ENCODE measurements at regions not wholly inside any gene's neighbourhood (a gene's known extent, or its start where the extent isn't known, plus 50 kb on each side); places are given as distances from the start of the nearest gene placed in this dataset.

DNA sequence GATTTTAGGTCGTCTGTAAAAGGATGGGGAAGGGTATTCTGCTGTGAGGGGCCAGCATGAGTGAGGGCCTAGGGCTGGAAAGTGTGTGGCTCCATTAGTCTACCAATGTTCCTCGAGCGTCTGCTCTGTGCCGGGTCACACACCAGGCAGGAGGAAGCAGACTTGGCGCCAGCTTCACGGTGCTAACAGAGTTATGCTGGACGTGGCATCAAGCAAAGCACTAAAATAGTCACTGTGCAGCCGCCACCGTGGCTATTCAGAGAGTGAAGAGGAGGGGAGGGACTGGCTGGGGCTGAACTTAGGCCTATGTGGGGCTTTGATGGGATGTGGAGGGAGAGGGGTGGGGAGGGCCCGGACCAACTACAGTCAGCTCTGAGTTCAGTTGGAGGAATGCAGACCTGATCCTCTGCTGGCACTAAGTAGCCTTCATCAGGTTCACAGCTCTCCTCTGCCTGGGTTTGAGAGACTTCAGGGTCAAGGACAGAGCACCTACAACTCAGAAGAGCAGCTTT is 83.9 kb upstream of the MSX1 start:
- DNase-seq (ENCODE audit: low read depth in 2 of 2): no peak

DNA sequence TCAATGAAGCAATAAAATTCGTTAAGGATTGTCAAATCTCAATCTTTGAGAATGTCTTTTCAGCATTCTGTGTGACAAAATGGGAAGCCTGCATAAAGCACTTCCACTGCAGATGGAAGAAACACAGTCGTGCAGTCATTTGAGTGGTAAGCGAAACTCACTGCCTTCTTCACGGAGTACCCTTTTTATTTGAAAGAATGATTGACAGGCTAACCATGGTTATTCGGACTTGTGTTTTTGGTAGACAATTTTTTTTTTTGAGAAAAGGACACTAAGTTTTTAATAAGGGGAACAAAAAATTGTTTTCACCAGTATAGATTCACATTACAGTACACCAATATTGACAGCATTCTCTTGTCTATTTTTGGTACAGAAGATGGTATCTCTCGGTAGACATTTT is 86.9 kb upstream of the MSX1 start:
- no peak for DNase-seq (ENCODE audit: low read depth in 2 of 2)

DNA sequence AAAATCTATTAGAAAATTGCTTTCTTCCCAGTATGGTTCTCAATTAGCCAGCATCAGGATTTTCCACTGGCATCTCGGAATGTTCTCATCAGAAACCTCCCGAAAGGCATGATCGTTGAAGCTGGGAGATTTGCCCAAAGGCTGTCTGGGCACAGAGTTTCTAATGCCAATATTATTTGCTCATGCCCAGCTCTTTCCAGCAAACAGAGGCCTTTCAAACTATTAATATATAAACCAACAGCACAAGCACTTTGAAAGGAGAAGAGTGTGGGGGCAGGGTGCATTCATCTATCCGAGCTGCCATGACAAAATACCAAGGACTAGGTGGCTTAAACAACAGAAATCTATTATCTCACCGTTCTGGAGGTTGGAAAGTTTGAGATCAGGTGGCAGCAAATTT is 88.3 kb upstream of the MSX1 start:
- no peak for DNase-seq (ENCODE audit: low read depth in 2 of 2)

DNA sequence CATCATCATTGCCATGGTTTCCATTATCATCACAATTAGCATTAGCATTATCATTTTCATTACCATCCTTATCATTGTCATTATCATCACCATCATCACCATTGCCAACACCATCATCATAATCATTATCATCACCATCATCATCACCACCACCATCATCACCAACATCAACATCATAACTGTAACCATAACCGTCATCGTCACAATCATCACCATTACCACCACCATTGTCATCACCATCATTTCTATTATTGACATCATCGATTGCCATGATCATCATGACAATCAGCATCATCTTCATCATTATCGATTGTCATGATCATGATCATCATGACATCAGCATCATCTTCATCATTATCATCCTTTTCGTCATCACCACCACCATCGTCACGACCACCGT is 88.9 kb upstream of the MSX1 start:
- DNase-seq (ENCODE audit: low read depth in 2 of 2): no peak

DNA sequence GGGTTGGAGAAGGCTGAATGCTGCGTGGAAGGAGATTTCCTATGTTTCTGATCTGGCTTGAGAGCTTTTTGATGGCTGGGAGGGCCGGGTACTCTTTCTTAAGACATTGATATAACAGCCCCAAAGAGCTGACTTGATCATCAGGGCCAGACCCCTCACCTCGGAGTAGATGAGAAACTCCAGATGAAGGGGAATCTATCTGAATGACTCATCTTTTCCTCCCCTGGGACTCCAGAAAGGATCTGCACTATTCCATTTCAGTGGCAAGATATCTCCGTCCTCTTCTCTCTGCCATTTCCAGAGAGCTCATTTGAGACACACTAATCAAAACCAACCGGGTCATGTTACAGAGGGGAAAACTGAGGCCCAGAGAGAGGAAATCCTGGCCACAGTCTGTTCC is 92.9 kb upstream of the MSX1 start:
- no peak for DNase-seq (ENCODE audit: low read depth in 2 of 2)

DNA sequence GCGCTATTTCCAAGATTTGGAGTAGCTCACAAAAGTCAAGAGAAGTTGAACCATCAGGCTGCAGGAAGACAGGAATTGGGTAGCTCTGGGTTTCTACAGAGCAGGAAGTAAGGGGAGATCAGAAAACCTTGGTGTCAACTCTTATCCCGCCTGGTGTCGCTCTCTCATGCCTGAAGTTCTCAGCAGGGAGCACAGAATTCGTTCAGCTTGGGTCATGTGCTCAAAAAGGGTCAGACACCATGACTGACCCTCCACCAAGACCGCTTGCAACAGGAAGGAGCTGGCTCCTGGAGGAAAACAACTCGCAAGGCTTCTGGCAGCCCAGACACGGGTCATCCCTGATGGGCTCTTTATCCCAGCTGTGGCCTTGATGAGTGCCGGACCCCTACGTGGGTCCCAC is 93.7 kb upstream of the MSX1 start:
- DNase-seq (ENCODE audit: low read depth in 2 of 2): no peak

DNA sequence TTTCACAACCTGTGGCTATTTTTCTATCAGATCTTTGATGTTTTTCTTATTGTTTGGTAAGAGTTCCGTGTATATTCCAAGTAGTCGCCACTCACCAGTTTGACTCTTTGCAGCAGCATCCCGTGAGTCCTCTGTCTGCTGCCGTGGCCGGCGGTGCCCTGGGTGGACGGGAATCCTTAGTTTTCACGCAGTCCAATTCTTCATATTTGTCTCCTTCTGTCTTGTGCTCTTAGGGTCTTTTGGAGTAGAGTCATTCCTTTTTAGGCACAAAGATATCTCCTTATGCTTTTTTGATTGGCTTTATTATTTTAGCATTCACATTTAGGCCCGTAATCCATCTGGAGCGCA is 94.9 kb upstream of the MSX1 start:
- DNase-seq (ENCODE audit: low read depth in 2 of 2): no peak

DNA sequence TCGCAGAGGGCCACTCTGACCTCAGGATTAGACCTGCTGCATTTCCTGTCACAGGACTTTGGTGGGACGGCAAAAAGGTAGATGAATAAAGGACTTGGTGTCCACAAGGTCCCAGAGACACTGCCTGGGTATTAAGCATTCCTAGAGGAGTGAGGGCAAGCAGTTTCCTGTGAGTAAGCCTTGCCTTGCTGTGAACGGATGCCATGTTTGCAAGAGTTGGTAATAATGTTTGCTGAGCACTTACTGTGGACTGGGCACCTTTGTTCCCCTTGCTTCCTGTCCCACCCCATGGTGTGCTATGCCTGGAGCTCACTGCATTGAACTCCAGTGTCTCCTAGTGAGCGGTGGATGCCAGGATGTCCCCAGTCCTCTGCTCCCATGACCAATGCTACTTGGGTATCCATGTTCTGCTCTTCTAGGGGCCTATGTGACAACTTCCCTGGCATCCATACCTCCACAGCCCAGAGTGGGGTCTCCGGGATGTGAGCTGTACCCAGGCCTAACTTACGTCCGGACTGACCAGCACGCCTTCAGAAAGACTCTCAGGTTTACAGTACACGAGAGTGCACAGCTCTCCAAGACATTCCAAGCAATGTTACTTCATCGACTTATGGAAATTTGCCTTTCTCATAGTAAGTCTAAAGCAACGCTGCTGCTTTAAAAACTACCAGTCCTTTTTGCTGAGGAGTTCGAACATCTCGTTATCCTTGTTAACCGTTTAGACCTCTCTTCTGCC is 95.5 kb upstream of the MSX1 start:
- DNase-seq (ENCODE audit: low read depth in 2 of 2): no peak

DNA sequence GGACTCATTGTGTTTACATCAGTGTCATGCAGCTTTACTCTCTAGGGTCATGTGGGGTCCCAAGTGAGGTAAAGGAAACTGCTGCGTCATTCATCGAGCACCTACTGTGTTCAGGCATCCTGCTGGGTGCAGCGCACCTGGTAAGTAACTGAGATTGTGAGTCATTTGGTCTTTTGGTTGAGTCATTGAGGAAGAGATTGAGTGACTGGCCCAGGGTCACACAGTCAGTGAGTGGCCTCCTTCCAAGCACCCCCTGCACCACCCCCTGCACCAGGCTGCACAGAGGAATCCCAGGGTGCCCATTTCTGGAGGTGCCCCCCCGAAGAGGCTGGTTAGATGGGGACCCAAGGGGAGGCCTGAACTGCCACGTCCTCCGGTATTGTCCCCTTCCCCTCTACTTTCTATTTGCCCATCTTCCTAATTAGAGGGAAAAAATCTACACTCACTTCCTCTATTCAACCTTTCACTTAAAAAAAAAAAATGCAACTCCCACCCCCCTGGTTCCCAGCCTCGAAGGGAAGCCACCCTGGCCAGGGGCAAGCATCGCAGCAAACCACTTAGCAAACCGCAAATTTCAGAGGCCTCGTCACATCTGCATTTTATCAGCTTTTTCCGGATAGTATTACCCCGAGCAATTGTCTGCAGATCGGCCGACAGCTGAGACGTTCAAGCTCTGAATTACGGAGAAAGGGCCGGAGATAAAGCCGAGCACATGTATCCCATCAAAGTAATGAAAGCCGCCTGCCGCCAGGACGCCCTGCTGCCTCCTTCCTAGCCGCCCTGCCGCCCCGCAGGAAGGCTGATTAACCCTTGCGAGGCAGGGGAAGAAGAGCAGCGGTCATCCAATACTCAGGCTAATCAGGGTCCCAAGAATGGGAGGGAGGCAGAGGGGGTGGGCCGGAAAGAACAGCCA is 96.3 kb upstream of the MSX1 start:
- peak; percentile 2 to 23 for DNase-seq (ENCODE audit: low read depth in 2 of 2)

DNA sequence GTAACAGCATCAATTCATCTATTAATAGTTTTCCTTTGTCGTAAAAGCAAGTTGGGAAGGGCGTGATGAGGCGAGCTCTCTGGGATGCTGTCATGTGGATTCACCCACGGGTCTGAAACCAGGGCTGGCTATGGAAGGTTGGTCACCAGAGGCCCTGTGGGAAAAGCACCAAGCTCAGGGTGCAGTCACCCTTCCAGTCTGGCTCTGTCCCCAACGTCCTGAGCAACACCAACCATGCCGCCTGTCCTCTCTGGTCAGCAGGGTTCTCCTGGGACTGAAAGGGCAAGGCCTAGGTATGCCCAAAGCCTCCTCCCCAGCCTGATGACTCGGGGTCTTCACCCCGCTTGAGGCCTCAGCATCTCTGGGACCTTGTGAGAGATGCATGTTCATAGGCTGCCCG is 97.2 kb upstream of the MSX1 start:
- DNase-seq (ENCODE audit: low read depth in 2 of 2): no peak

DNA sequence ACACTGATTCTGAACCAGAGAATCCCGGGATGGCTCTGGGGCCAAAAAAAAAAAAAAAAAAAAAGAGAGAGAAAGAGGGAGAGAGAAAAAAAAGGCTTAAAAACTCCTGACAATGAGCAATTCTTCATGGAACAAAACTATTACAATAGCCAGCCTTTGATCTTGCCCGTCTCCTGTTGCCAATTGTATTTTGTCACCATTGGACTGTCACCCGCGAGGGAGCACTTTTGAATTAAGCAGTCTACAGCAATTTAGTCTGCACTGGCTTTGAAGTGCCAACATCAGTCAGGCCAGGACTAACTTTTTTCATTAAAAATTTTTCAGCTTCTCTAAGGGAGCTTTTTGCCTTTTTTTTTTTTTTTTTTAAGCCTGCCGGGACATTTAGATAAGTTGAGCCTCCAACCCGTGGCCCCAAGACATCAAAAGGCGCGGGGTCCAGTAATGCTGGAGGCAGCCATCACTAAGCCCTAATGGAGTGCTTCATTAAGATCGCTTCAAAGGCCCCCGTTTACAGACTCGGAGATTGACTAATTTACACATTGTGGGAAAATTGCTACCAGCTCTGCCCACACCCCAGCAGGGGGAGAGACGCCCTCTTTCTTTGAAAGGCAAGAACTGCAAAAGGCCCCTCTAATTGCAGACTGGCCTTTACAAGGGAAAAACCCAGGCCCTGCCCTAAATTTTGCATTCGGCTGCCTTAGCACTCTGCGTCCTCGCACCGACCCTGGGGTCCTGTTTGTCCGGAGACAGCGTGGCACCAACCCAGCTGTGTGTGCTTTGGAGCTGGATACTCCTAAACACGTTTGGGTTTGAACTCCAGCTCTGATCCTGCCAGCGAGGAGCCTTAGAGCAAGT is 98.1 kb upstream of the MSX1 start:
- DNase-seq (ENCODE audit: low read depth in 2 of 2): no peak

DNA sequence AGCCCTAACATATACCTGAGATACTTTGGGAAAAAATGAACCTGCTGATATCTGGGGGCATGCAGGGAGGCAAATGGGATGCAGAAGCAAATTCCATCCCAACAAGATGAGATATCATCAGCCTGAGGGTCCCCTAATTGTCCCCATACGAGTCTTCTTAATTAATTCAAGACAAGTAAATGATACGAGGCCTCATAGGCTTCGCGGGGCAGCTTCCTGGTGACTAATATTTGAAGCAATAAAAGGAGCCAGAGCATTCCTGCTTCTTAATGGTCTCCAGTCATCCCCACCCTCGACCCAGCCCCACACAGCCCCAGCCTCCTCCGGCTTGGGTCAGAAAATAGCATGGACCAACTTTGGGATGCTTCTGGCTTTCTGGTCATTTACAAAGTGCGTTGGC is 99.6 kb upstream of the MSX1 start:
- DNase-seq (ENCODE audit: low read depth in 2 of 2): no peak

DNA sequence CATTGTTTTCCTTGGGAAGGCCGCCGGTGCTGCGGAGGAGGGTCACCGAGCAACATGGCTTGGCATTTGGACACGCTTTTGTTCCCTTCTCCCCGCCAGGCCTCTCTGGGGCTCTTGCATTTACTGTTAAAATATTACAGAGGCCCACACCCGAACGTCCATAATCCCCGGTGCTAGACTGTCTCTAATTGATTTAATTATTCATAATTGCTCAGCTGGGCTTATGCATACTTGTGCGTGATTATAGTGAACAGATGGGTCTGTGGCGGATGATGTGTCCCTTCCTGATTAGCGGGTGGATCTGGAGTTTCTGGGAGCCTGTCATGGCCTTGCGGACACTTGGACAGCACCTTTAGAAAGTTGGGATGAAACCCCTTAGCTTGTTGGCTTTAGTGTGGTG is 100.2 kb upstream of the MSX1 start:
- no peak for DNase-seq (ENCODE audit: low read depth in 2 of 2)

DNA sequence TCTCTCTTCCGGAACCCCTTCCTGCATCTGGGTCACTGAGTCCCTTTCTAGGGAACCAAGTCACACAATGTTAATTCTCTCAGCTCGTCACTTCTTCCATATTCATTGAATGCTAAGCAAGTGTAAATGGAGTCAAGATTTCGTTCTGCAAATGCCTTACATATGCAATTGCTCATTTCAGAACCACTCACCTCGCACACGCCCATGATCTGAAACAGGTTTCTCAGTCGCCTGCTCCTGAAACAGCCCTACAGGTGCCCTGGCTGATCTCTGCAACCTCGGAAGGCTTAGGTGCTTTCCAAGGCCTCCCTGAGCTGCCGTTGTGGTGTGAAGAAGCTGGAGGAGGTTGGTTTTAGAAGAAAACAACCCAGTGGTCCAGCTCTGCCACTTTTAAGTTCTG is 100.8 kb upstream of the MSX1 start:
- DNase-seq (ENCODE audit: low read depth in 2 of 2): no peak

DNA sequence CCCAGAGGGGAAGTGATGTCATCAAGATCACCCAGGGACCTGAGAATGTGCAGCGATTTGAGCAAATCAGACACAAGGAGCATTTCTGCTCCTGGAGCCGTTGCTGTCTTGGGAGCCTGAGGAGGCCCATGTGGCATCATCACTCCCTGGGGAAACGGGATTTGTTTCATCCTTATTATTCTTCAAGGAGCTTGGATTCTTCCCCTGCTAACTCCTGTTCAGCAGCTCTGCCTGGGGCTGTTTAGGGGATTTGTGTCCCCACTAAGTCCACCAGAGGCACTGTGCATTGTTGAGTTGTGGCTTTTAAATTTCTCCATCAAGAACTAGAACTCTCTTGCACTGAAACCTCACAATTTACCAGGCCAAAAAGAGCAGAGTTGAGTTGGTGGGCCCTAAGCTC is 104.2 kb upstream of the MSX1 start:
- no peak for DNase-seq (ENCODE audit: low read depth in 2 of 2)

DNA sequence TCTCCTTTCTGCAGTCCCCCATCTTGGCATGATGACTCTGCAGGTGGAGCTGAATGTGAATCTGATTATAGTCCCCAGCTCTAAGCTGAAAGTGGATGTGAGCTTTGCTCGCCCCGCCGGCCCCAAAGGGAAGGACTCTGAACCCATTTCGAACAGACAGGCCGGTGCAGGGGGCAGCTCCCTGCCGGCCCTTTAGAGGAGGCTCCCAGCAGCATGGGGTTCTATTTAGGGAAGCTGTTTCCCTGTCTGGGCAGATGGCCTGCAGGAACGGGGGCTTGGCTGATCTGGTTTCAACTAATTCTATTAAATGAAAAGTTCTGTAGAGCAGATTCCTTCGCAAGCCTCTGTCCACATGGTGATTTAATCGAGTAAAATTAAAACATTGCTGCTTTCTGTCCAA is 104.8 kb upstream of the MSX1 start:
- no peak for DNase-seq (ENCODE audit: low read depth in 2 of 2)

DNA sequence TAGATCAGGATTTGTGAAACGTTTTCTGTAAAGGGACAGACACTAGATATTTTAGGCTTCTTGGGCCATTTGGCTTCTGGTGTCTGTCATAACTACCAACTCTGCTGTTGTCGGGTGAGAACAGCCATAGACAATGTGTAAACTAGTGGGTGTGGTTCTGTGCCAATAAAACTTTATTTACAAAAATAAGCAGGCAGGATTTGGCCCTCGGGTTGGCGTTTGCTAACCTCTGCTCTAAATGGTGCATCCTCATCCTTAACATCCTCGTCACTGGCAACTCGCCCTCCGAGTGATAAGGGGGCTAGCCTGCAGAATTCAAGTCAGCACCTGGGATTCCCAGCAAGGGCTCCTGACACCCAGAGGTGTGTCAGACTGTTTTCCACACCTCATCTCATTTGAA is 105.8 kb upstream of the MSX1 start:
- no peak for DNase-seq (ENCODE audit: low read depth in 2 of 2)

DNA sequence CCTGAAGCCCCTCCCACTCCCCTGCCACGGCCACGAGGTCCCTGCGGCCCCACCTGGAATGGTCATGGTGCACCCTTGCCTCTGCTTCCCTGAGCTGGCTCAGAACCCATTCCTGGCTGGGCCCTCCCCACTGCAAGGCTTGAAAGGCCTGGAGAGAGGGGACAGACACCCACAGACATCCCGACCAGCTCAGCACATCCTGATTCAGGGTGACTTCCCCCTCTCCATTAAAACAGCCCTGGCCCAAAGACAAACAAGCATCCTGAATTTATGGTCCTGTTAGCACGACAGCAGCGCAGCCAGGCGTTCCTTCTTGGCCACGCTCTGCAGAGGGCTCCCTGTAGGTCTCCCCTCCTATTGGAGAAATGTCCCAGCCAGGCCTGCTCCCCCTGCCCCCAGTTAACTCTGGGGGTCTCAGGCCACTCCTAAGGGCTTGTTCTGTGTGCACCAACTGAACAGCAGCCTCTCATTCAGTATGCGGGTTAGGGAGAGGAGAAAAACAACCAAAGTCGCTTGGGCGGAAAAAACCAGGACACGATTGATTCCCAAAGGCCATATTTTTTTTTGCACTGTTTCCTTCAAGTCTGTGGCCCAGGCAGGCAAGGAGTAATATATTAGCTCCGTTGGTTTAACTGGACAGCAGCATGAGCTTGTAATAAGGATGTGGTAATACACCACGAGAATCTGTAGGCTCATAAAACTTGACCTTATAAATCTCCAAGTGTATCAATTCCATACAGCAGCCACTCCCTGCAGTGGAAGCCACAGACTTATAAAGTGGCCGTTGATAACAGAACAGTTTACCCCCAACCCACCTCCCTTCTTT is 106.7 kb upstream of the MSX1 start:
- no peak for DNase-seq (ENCODE audit: low read depth in 2 of 2)

DNA sequence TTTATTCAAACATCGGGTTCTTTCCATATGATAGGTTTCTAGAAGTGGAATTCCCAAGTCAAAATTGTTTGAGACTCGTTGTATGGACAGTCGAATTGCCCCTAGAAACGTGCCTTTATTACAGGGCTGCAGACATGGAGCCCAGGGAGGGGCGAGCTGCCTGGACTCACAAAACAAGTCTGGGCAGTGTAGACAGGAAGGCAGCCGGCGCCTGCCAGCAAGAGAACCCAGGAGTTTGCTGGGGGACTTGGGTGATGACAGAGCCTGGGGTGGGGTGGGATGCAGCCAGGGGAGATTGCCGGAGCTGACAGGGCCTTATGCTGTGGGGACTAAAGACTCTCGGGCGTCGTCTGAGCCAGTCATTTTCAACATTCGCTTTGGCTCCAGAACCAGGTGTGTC is 107.4 kb upstream of the MSX1 start:
- no peak for DNase-seq (ENCODE audit: low read depth in 2 of 2)

DNA sequence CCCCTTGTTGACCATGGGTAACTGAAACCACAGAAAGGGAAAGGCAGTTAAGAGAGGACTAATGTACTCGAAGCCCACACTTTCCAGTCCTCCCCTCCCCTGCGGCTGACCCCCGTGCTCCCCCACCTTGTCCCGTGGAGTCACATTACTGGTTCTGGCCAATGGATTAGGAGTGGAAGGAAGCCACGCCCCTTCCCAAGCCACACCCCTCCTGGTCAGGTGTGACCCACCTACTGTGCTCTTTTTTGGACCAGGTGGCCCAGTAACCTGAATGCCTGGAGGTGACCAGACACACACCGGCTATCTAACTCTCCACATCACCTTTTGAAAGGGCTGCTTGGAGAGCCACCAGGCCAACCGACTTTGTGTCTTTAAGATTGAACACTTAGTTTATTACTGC is 109.3 kb upstream of the MSX1 start:
- DNase-seq (ENCODE audit: low read depth in 2 of 2): no peak

DNA sequence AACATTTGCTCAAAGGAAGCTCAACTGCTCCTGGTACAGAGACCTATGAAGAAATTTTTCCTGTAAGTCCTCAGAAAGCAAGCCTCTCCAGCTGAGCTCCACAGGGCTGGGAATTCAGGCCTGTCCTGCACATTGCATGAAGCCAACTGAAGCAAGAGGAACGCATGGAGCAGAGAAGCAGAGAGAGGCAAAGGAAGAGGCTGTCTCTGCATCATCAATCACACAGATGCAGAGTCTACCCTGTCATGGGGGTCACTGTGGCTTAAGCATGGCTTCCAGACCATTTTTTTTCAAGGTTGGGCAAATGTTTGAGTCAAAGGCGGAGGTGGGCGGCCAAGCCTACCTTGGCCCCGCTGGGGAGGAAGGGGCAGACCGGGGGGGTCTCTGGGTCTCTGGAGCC is 110.3 kb upstream of the MSX1 start:
- no peak for DNase-seq (ENCODE audit: low read depth in 2 of 2)

Data from stimulated activated CD4-positive, alpha-beta T cell treated with anti-CD3 and anti-CD28 coated beads, Interleukin-12 subunit alpha, Interleukin-12 subunit beta, amount 100 ng/mL, for 24 hours (primary cell).